Myocyte (in vitro differentiated cells): ENCODE measurements at regions not wholly inside any gene's neighbourhood (a gene's known extent, or its start where the extent isn't known, plus 50 kb on each side); places are given as distances from the start of the nearest gene placed in this dataset.

Experiments used
- DNase-seq: peaks from one replicate; pipeline ENCODE4 v3.0.0-alpha.2; 2012; ENCODE audit warnings: low read depth

GRCh38 chr5:5650949-5651348 lies 228.5 kb downstream of the ICE1 start:
- no peak for DNase-seq

DNA sequence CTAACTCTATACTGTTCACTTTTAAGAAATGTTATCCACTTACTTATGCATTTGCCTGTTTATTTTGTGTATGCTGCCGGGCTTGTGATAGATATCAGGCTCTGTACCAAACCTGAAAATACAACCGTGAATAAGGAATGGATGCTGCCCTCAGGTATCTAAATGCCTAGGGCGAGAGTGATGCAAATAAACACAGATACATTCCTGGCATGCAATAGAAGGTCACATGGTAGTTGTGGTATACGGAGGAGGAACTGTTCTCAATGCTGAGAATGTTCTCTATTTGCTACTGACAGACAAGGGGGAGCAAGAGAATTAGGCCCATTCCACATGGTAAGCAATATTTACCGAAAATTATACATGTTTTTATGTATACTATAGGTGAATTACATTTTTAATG lies 227.8 kb downstream of the ICE1 start:
- DNase-seq: no peak

DNA sequence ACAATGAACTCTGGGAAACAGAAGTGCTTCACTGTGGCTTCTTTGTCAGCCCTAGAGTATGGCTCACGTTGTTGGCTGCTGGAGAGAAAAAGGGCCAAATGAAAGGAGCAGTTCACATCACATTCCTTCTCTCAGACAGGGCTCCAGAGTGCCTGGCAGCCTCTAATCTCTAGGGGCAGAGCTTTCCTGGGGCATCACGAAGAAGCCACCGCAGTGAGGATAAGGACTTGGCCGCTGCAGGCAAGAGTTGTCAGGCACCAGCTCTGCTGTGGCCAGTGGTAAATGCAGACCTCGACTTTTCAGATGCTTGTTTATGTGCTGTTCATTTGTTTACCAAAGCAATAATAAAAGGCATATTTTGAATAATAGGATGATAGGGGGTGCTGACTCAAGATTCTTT lies 227.2 kb downstream of the ICE1 start:
- DNase-seq: no peak

DNA sequence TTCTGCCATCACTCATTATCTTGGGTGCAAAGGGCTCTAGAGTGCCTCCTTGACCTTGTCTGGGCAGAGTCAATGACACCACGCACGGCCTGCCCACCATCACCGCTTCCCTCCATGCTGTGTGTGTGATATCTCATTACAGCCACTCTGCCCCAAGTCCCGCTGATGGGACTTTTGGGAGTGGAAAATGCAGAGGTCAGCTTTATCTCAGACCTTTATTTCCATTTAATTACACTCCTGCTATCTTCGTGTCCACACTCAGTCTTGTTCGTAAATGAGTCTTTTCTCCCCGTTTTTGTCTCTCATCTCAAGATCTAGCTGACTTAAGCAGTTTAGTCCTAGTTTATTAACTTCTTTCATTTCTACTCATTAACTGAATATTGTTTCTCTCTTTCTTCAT lies 226.2 kb downstream of the ICE1 start:
- DNase-seq: no peak

- no peak for DNase-seq
Measured at GRCh38 chr5:5645891-5646290, 223.4 kb downstream of the ICE1 start.

DNA sequence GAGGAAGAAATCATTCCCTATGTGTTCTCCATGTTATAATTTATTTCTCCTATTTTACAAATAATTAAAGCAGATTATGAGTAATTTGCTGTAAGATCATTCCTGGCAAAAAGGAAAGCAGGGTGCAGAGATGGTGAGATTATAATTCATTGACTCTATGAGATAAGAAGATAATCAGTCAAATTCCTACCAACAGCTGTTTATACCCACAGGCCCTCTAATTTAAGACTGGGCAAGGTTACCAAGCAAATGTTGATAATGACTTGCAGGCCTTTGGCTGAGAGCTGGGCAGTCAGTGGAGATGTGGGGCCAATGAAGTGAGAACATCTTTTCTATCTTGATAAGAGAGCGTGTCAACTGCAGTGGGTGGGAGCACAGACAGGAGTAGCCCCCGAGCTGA lies 222.7 kb downstream of the ICE1 start:
- DNase-seq: no peak

GRCh38 chr5:5644249-5644648 lies 221.8 kb downstream of the ICE1 start:
- no peak for DNase-seq

GRCh38 chr5:5643481-5643880 lies 221.0 kb downstream of the ICE1 start:
- DNase-seq: no peak

GRCh38 chr5:5638211-5638610 lies 215.7 kb downstream of the ICE1 start:
- peak; percentile 0 for DNase-seq

DNA sequence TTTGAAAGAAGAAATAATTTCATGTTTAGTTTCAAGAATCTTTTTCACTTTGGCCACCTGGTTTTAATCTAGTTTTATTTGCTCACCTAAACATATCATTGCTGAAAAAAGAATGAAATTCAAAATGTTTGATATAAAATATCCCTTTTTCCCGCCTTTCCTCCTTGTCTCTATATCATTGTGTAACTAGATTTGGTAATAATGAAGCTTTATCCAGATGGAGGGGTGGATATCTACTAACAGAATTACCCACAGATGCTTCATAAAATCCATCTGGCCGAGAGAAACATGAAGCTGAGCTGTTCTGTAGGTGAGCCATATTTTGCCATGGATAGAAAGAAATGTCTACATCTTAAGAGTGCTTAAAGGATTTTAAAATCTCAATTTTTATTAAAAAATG lies 214.7 kb downstream of the ICE1 start:
- no peak for DNase-seq

GRCh38 chr5:5634817-5635216 lies 212.3 kb downstream of the ICE1 start:
- no peak for DNase-seq

DNA sequence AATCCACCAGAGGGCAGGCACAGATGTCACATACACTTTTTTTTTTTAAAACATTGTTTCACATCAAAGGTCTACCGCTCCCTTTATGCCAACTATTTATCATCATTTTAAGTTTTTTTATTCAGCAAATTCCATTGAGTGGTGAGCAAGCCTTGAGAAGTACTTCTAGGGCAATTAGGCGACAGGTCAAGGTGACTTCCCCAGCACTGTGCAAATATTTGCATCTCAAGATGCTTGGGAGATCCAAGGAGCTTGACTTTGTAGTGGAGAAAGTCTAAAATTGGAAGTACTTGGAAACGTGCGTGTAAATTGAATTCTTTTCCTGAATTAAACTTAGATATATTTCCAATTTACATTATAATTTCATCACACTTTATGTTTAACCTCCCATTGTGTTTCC lies 211.1 kb downstream of the ICE1 start:
- DNase-seq: no peak

GRCh38 chr5:5632678-5633077 lies 210.2 kb downstream of the ICE1 start:
- DNase-seq: no peak

- no peak for DNase-seq
Measured at GRCh38 chr5:5629607-5629978, 207.1 kb downstream of the ICE1 start.

GRCh38 chr5:5628866-5629606 lies 206.6 kb downstream of the ICE1 start:
- no peak for DNase-seq

DNA sequence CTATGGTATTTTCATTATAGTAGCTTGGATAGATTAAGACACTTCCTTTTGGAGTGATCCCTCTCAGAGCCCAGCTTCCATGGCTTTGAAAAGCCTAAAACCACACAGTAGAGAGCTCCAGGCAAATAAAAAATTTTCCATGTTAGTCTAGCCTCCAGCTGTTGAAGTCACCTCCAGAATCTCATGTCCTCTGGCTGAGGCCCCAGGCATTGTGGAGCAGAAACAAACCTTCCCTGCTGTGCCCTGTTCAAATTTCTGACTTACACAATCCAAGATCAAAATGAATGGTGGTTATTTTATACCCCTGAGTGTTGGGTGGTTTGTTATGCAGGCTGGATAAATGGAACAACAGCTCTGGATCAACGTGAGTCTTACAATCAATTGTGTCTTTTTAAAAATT lies 203.9 kb downstream of the ICE1 start:
- no peak for DNase-seq

- no peak for DNase-seq
Measured at GRCh38 chr5:5625491-5625890, 203.0 kb downstream of the ICE1 start.

GRCh38 chr5:5623397-5623796 lies 200.9 kb downstream of the ICE1 start:
- DNase-seq: no peak

GRCh38 chr5:5622806-5623205 lies 200.3 kb downstream of the ICE1 start:
- no peak for DNase-seq

DNA sequence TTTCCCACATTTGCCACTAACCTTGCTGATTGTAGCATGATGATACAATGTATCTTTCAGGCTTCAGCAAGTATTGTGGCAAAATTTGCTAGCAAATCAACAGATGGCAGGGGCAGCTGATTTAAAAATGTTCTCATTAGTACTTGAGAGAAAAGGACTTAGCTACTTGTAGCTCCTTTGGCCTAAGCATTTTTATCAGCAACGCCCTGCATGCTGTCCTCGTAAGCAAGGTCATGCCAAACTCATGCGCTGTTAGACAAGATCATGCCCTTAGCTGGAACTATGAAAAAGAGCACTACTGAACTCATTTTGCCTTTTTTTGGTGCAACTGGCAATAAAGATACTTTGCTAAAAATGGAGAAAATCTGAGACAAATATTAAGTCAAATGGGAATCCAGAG lies 197.1 kb downstream of the ICE1 start:
- no peak for DNase-seq

GRCh38 chr5:5617024-5617423 lies 194.5 kb downstream of the ICE1 start:
- no peak for DNase-seq

- DNase-seq: no peak
Measured at GRCh38 chr5:5616247-5616895, 193.9 kb downstream of the ICE1 start.

GRCh38 chr5:5615569-5615968 lies 193.1 kb downstream of the ICE1 start:
- no peak for DNase-seq
